OCI-LY7 (cell line): ENCODE measurements at regions not wholly inside any gene's neighbourhood (a gene's known extent, or its start where the extent isn't known, plus 50 kb on each side); places are given as distances from the start of the nearest gene placed in this dataset.

Experiments
- BruUV-seq: library from RNA; stranded (reverse); fragments of 400-500 nt; replicated peaks from 2 replicates; lab custom pipeline; 2021; lab: Mats Ljungman, UMichigan
- CTCF ChIA-PET: fragments of 300-600 bp; sonication (Branson Sonifier 250); formaldehyde crosslinking; loops from one replicate; lab custom pipeline; 2022; ENCODE audit warnings: antibody characterized with exemption; ENCODE audit not compliant: unreplicated experiment; lab: Charles Lee
- POLR2A ChIA-PET: fragments of 300-600 bp; sonication (Branson Sonifier 250); formaldehyde crosslinking; loops from one replicate; lab custom pipeline; 2022; ENCODE audit warnings: antibody characterized with exemption; lab: Charles Lee
- DNase-seq: peaks from one replicate; pipeline ENCODE4 v3.0.0-alpha.2; 2015; ENCODE audit warnings: low spot score
- H2AFZ ChIP-seq: fragments of 200-600 bp; sonication (generic), shearing (Covaris generic); 2 replicates; pipeline ENCODE4 v1.6.1; 2014; ENCODE audit warnings: mild to moderate bottlenecking, antibody characterized with exemption, low read length, moderate library complexity
- H3K27ac ChIP-seq: fragments of 200-600 bp; sonication (generic); 2 replicates; pipeline ENCODE4 v1.5.1; 2014; ENCODE audit warnings: mixed run types, low read depth, mild to moderate bottlenecking, moderate library complexity, low read length, inconsistent platforms; ENCODE audit not compliant: poor library complexity, severe bottlenecking
- H3K36me3 ChIP-seq: fragments of 200-600 bp; sonication (generic); 2 replicates; pipeline ENCODE4 v1.6.1; 2014; ENCODE audit warnings: mild to moderate bottlenecking, antibody characterized with exemption, low read length, moderate library complexity, mixed read lengths; ENCODE audit not compliant: insufficient read depth
- H3K4me1 ChIP-seq: fragments of 200-600 bp; sonication (generic); 2 replicates; pipeline ENCODE4 v1.5.1; 2014; ENCODE audit warnings: mild to moderate bottlenecking, low read length; ENCODE audit not compliant: insufficient read depth, poor library complexity, severe bottlenecking
- H3K4me2 ChIP-seq: fragments of 200-600 bp; sonication (generic); 2 replicates; pipeline ENCODE4 v1.6.1; 2014; ENCODE audit warnings: mild to moderate bottlenecking, low read length
- H3K4me3 ChIP-seq: fragments of 200-600 bp; sonication (generic); 2 replicates; pipeline ENCODE4 v1.5.1; 2014; ENCODE audit warnings: mild to moderate bottlenecking, low read depth, low read length; ENCODE audit not compliant: poor library complexity, severe bottlenecking
- H3K79me2 ChIP-seq: fragments of 200-600 bp; sonication (generic); 2 replicates; pipeline ENCODE4 v1.6.1; 2016; ENCODE audit warnings: low read depth, mild to moderate bottlenecking, low read length, moderate library complexity, mixed read lengths; ENCODE audit not compliant: insufficient read depth
- H3K9me2 ChIP-seq: fragments of 200-600 bp; sonication (generic); 2 replicates; pipeline ENCODE4 v1.6.1; 2016; ENCODE audit warnings: mild to moderate bottlenecking, low read length, mixed read lengths; ENCODE audit not compliant: insufficient read depth
- H3K9me3 ChIP-seq: fragments of 200-600 bp; sonication (generic); 2 replicates; pipeline ENCODE4 v1.6.1; 2014; ENCODE audit warnings: mild to moderate bottlenecking, mixed run types, low read length, mixed read lengths
- H4K20me1 ChIP-seq: fragments of 200-600 bp; sonication (generic); 2 replicates; pipeline ENCODE4 v1.6.1; 2014; ENCODE audit warnings: mild to moderate bottlenecking, antibody characterized with exemption, low read length, moderate library complexity, mixed read lengths; ENCODE audit not compliant: insufficient read depth
- CTCF ChIP-seq: fragments of 200-600 bp; sonication (generic); conservative IDR thresholded peaks from 2 replicates; pipeline ENCODE4 v1.5.1; 2014; ENCODE audit warnings: mild to moderate bottlenecking, antibody characterized with exemption, low read length, moderate library complexity, mixed read lengths
- EZH2phosphoT487 ChIP-seq: fragments of 200-600 bp; sonication (generic); IDR thresholded peaks from 2 replicates; pipeline ENCODE4 v1.6.1; 2018; ENCODE audit warnings: low read depth, borderline replicate concordance, mild to moderate bottlenecking, mixed run types, antibody characterized with exemption, low read length, moderate library complexity, mixed read lengths
- intact Hi-C: fragments of 100-400 bp; cut with micrococcal nuclease; formaldehyde crosslinking; loops from one replicate; pipeline ENCODE4 v1.10.0; 2022; ENCODE audit not compliant: unreplicated experiment

GRCh38 chr4:160265836-160266235, 1163.0 kb downstream of the RAPGEF2 start:
- no peaks in the 10 kb centered on the region for H3K4me1 ChIP-seq
- POLR2A ChIA-PET, result no interaction called here
- no peaks in the 10 kb centered on the region for H3K9me3 ChIP-seq
- CTCF ChIA-PET, result no interaction called here
- no peaks in the 10 kb centered on the region for H3K36me3 ChIP-seq
- H3K4me2 ChIP-seq, result no peak overlapping the region
- H3K79me2 ChIP-seq, result no peaks in the 10 kb centered on the region
- intact Hi-C loops, result no loop called here
- no peaks in the 10 kb centered on the region for H3K9me2 ChIP-seq
- BruUV-seq, result no TSS peak
- H4K20me1 ChIP-seq, result no peaks in the 10 kb centered on the region
- H3K4me3 ChIP-seq, result no peak overlapping the region
- H2AFZ ChIP-seq, result no peak overlapping the region
- no peak overlapping the region for H3K27ac ChIP-seq
- TF ChIP-seq CTCF, result no peak
- no peak for TF ChIP-seq EZH2phosphoT487
- DNase-seq, result no peak

GRCh38 chr4:160276785-160277325, 1174.0 kb downstream of the RAPGEF2 start:
- no peaks in the 10 kb centered on the region for H3K9me2 ChIP-seq
- POLR2A ChIA-PET, result no interaction called here
- H3K4me1 ChIP-seq, result no peaks in the 10 kb centered on the region
- intact Hi-C loops, result no loop called here
- no TSS peak for BruUV-seq
- H3K4me2 ChIP-seq, result no peak overlapping the region
- H3K79me2 ChIP-seq, result no peaks in the 10 kb centered on the region
- no peak overlapping the region for H3K4me3 ChIP-seq
- no peak overlapping the region for H3K27ac ChIP-seq
- no peaks in the 10 kb centered on the region for H3K9me3 ChIP-seq
- TF ChIP-seq EZH2phosphoT487 (no peak), CTCF (no peak)
- H4K20me1 ChIP-seq, result no peaks in the 10 kb centered on the region
- H2AFZ ChIP-seq, result no peak overlapping the region
- no peaks in the 10 kb centered on the region for H3K36me3 ChIP-seq
- CTCF ChIA-PET, result no interaction called here
- no peak for DNase-seq

GRCh38 chr4:160283081-160283480, 1180.2 kb downstream of the RAPGEF2 start:
- ChIA-PET POLR2A (no interaction called here), CTCF (no interaction called here)
- no TSS peak for BruUV-seq

More at GRCh38 chr4:160283081-160283480, 1180.2 kb downstream of the RAPGEF2 start:
- Histone ChIP-seq H3K4me2 (no peak overlapping the region), H4K20me1 (no peaks in the 10 kb centered on the region), H3K9me3 (no peaks in the 10 kb centered on the region), H3K4me3 (no peak overlapping the region), H3K9me2 (no peaks in the 10 kb centered on the region), H3K4me1 (no peaks in the 10 kb centered on the region), H3K79me2 (no peaks in the 10 kb centered on the region), H3K36me3 (no peaks in the 10 kb centered on the region), H2AFZ (no peak overlapping the region), H3K27ac (no peak overlapping the region)
- no peak for TF ChIP-seq CTCF
- no peak for TF ChIP-seq EZH2phosphoT487
- intact Hi-C loops, result no loop called here
- no peak for DNase-seq
